ENCODE measurements at regions not wholly inside any gene's neighbourhood (a gene's known extent, or its start where the extent isn't known, plus 50 kb on each side); places are given as distances from the start of the nearest gene placed in this dataset.

GRCh38 chr4:100016191-100016590, 66.1 kb upstream of the H2AZ1 start:
- no peak for TF ChIP-seq REST (IDR thresholded peaks at IDR 0.05; ENCODE audit: insufficient read depth in 1 of 2, low read depth in 2 of 2, low read length in 2 of 2)
- no peak for TF ChIP-seq SIN3A (IDR thresholded peaks at IDR 0.05; ENCODE audit: borderline replicate concordance, insufficient read depth, low read length)
- TF ChIP-seq POLR2AphosphoS5 (IDR thresholded peaks at IDR 0.05; ENCODE audit: low read depth, low read length), result no peak
- TF ChIP-seq FOXP2 (optimal IDR thresholded peaks at IDR 0.05; ENCODE audit: borderline replicate concordance, extremely low read depth, extremely low read length, insufficient read depth), result no peak
- TF ChIP-seq TAF1 (IDR thresholded peaks at IDR 0.05; ENCODE audit: borderline replicate concordance, insufficient read depth, low read length), result no peak

GRCh38 chr4:100014616-100015015, 64.5 kb upstream of the H2AZ1 start:
- TF ChIP-seq REST (IDR thresholded peaks at IDR 0.05; ENCODE audit: insufficient read depth in 1 of 2, low read depth in 2 of 2, low read length in 2 of 2) (no peak), FOXP2 (optimal IDR thresholded peaks at IDR 0.05; ENCODE audit: borderline replicate concordance, extremely low read depth, extremely low read length, insufficient read depth) (no peak), TAF1 (IDR thresholded peaks at IDR 0.05; ENCODE audit: borderline replicate concordance, insufficient read depth, low read length) (no peak), POLR2AphosphoS5 (IDR thresholded peaks at IDR 0.05; ENCODE audit: low read depth, low read length) (no peak), SIN3A (IDR thresholded peaks at IDR 0.05; ENCODE audit: borderline replicate concordance, insufficient read depth, low read length) (no peak)

- TF ChIP-seq POLR2AphosphoS5 (IDR thresholded peaks at IDR 0.05; ENCODE audit: low read depth, low read length), result no peak
- no peak for TF ChIP-seq REST (IDR thresholded peaks at IDR 0.05; ENCODE audit: insufficient read depth in 1 of 2, low read depth in 2 of 2, low read length in 2 of 2)
- TF ChIP-seq TAF1 (IDR thresholded peaks at IDR 0.05; ENCODE audit: borderline replicate concordance, insufficient read depth, low read length), result no peak
- TF ChIP-seq FOXP2 (optimal IDR thresholded peaks at IDR 0.05; ENCODE audit: borderline replicate concordance, extremely low read depth, extremely low read length, insufficient read depth), result no peak
- TF ChIP-seq SIN3A (IDR thresholded peaks at IDR 0.05; ENCODE audit: borderline replicate concordance, insufficient read depth, low read length), result no peak
These were observed 59.4 kb upstream of the H2AZ1 start for GRCh38 chr4:100009490-100009889.

GRCh38 chr4:100008048-100008447, 58.0 kb upstream of the H2AZ1 start:
- TF ChIP-seq FOXP2 (optimal IDR thresholded peaks at IDR 0.05; ENCODE audit: borderline replicate concordance, extremely low read depth, extremely low read length, insufficient read depth), result no peak
- TF ChIP-seq SIN3A (IDR thresholded peaks at IDR 0.05; ENCODE audit: borderline replicate concordance, insufficient read depth, low read length), result no peak
- TF ChIP-seq TAF1 (IDR thresholded peaks at IDR 0.05; ENCODE audit: borderline replicate concordance, insufficient read depth, low read length), result no peak
- no peak for TF ChIP-seq POLR2AphosphoS5 (IDR thresholded peaks at IDR 0.05; ENCODE audit: low read depth, low read length)
- TF ChIP-seq REST (IDR thresholded peaks at IDR 0.05; ENCODE audit: insufficient read depth in 1 of 2, low read depth in 2 of 2, low read length in 2 of 2), result no peak

Measured in PFSK-1 (cell line).